GM23338 (cell line): ENCODE measurements at regions not wholly inside any gene's neighbourhood (a gene's known extent, or its start where the extent isn't known, plus 50 kb on each side); places are given as distances from the start of the nearest gene placed in this dataset.

ENCODE experiments used
- CREB1 ChIP-seq: fragments of 250-450 bp; sonication (Bioruptor Pico); IDR thresholded peaks from 2 replicates; pipeline ENCODE4 v1.5.0; 2020; ENCODE audit warnings: low read depth, mild to moderate bottlenecking, moderate library complexity
- EZH2 ChIP-seq: fragments of 200-600 bp; sonication (generic); IDR thresholded peaks from one replicate; pipeline ENCODE4 v1.8.0; 2017; ENCODE audit warnings: antibody characterized with exemption, mild to moderate bottlenecking, low read depth; ENCODE audit not compliant: unreplicated experiment
- EZH2phosphoT487 ChIP-seq: fragments of 200-600 bp; sonication (generic); IDR thresholded peaks from one replicate; pipeline ENCODE4 v1.8.1; 2018; ENCODE audit warnings: antibody characterized with exemption; ENCODE audit not compliant: unreplicated experiment
- NANOG ChIP-seq: IDR thresholded peaks from 2 replicates; pipeline ENCODE4 v1.6.1; 2016; ENCODE audit warnings: antibody characterized with exemption, borderline replicate concordance
- POLR2AphosphoS5 ChIP-seq: IDR thresholded peaks from 2 replicates; pipeline ENCODE4 v1.6.1; 2016; ENCODE audit warnings: antibody characterized with exemption, low read depth
- REST ChIP-seq: IDR thresholded peaks from one replicate; pipeline ENCODE4 v1.6.1; 2018; ENCODE audit warnings: antibody characterized with exemption; ENCODE audit not compliant: unreplicated experiment
- STAT1 ChIP-seq: IDR thresholded peaks from one replicate; pipeline ENCODE4 v1.6.1; 2016; ENCODE audit warnings: antibody characterized with exemption; ENCODE audit not compliant: unreplicated experiment
- ZNF114 ChIP-seq: fragments of 250-450 bp; sonication (Bioruptor Pico); IDR thresholded peaks from 2 replicates; pipeline ENCODE4 v1.5.0; 2020; ENCODE audit warnings: mild to moderate bottlenecking, moderate library complexity
- ZNF462 ChIP-seq: fragments of 250-450 bp; sonication (Bioruptor Pico); IDR thresholded peaks from 2 replicates; pipeline ENCODE4 v1.5.0; 2020; ENCODE audit warnings: mild to moderate bottlenecking, moderate library complexity
- TF ChIP-seq, protein P1 (sequence below), 2 experiments: fragments of 200-600 bp in 1 of 2; sonication (generic) in 1 of 2; conservative IDR thresholded peaks; 2 replicates each; pipeline versions ENCODE4 v1.5.1 to v1.6.1; 2016 to 2017; ENCODE audit warnings: antibody characterized with exemption in 2 of 2, low read depth in 2 of 2, mild to moderate bottlenecking in 2 of 2, moderate library complexity in 1 of 2

- TF ChIP-seq POLR2AphosphoS5 (no peak), EZH2phosphoT487 (no peak), REST (no peak), ZNF462 (CRISPR knock-in tag) (no peak), EZH2 (no peak), CREB1 (CRISPR knock-in tag) (no peak), ZNF114 (CRISPR knock-in tag) (no peak), STAT1 (no peak), NANOG (no peak)
- TF ChIP-seq, protein P1, sequence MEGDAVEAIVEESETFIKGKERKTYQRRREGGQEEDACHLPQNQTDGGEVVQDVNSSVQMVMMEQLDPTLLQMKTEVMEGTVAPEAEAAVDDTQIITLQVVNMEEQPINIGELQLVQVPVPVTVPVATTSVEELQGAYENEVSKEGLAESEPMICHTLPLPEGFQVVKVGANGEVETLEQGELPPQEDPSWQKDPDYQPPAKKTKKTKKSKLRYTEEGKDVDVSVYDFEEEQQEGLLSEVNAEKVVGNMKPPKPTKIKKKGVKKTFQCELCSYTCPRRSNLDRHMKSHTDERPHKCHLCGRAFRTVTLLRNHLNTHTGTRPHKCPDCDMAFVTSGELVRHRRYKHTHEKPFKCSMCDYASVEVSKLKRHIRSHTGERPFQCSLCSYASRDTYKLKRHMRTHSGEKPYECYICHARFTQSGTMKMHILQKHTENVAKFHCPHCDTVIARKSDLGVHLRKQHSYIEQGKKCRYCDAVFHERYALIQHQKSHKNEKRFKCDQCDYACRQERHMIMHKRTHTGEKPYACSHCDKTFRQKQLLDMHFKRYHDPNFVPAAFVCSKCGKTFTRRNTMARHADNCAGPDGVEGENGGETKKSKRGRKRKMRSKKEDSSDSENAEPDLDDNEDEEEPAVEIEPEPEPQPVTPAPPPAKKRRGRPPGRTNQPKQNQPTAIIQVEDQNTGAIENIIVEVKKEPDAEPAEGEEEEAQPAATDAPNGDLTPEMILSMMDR (conservative IDR thresholded peaks at IDR 0.05; ENCODE audit: low read depth in 2 of 2): no peak
Observed at GRCh38 chr1:14163246-14163645, 435.2 kb upstream of the KAZN start.
